ENCODE measurements at regions not wholly inside any gene's neighbourhood (a gene's known extent, or its start where the extent isn't known, plus 50 kb on each side); places are given as distances from the start of the nearest gene placed in this dataset.

- DNase-seq (ENCODE audit: low spot score): no peak
These were observed 1312.8 kb upstream of the ZEB2 start for GRCh38 chr2:145832681-145833080.

- DNase-seq (ENCODE audit: low spot score): no peak
These were observed 1310.0 kb upstream of the ZEB2 start for GRCh38 chr2:145829931-145830330.

- DNase-seq (ENCODE audit: low spot score): no peak
These were observed 1307.3 kb upstream of the ZEB2 start for GRCh38 chr2:145827235-145827634.

GRCh38 chr2:145824384-145824783 lies 1304.5 kb upstream of the ZEB2 start:
- no peak for DNase-seq (ENCODE audit: low spot score)

GRCh38 chr2:145822892-145823534 lies 1303.1 kb upstream of the ZEB2 start:
- DNase-seq (ENCODE audit: low spot score): no peak

- DNase-seq (ENCODE audit: low spot score): no peak
These were observed 1300.7 kb upstream of the ZEB2 start for GRCh38 chr2:145820651-145821050.

GRCh38 chr2:145818890-145819504 lies 1299.1 kb upstream of the ZEB2 start:
- no peak for DNase-seq (ENCODE audit: low spot score)

- no peak for DNase-seq (ENCODE audit: low spot score)
These were observed 1296.0 kb upstream of the ZEB2 start for GRCh38 chr2:145815933-145816332.

GRCh38 chr2:145813481-145813880 lies 1293.6 kb upstream of the ZEB2 start:
- no peak for DNase-seq (ENCODE audit: low spot score)

- no peak for DNase-seq (ENCODE audit: low spot score)
These were observed 1292.2 kb upstream of the ZEB2 start for GRCh38 chr2:145812165-145812554.

- DNase-seq (ENCODE audit: low spot score): no peak
These were observed 1291.6 kb upstream of the ZEB2 start for GRCh38 chr2:145811276-145812164.

GRCh38 chr2:145807968-145808367 lies 1288.0 kb upstream of the ZEB2 start:
- no peak for DNase-seq (ENCODE audit: low spot score)

GRCh38 chr2:145807554-145807953 lies 1287.6 kb upstream of the ZEB2 start:
- no peak for DNase-seq (ENCODE audit: low spot score)

- DNase-seq (ENCODE audit: low spot score): no peak
These were observed 1286.6 kb upstream of the ZEB2 start for GRCh38 chr2:145806546-145806945.

GRCh38 chr2:145802133-145802532 lies 1282.2 kb upstream of the ZEB2 start:
- no peak for DNase-seq (ENCODE audit: low spot score)

GRCh38 chr2:145801210-145801609 lies 1281.3 kb upstream of the ZEB2 start:
- no peak for DNase-seq (ENCODE audit: low spot score)

GRCh38 chr2:145800151-145801091 lies 1280.5 kb upstream of the ZEB2 start:
- DNase-seq (ENCODE audit: low spot score): no peak

GRCh38 chr2:145799595-145800108 lies 1279.7 kb upstream of the ZEB2 start:
- no peak for DNase-seq (ENCODE audit: low spot score)

GRCh38 chr2:145798419-145798818 lies 1278.5 kb upstream of the ZEB2 start:
- DNase-seq (ENCODE audit: low spot score): no peak

GRCh38 chr2:145797692-145798091 lies 1277.8 kb upstream of the ZEB2 start:
- no peak for DNase-seq (ENCODE audit: low spot score)

GRCh38 chr2:145792745-145793144 lies 1272.8 kb upstream of the ZEB2 start:
- no peak for DNase-seq (ENCODE audit: low spot score)

- no peak for DNase-seq (ENCODE audit: low spot score)
These were observed 1269.7 kb upstream of the ZEB2 start for GRCh38 chr2:145789636-145790035.

Measured in GM03348 (cell line).